ENCODE measurements at regions not wholly inside any gene's neighbourhood (a gene's known extent, or its start where the extent isn't known, plus 50 kb on each side); places are given as distances from the start of the nearest gene placed in this dataset.

- Histone ChIP-seq H3K4me3 (replicated peaks in 1 of 3) (no peak overlapping the region), H3K27ac (no peak overlapping the region), H3K4me1 (peaks cover 5 to 17% of the 10 kb centered on the region in 2 donors), H3K36me3 (no peaks in the 10 kb centered on the region), H3K9me3 (no peaks in the 10 kb centered on the region), H3K27me3 (no peaks in the 10 kb centered on the region)
- 87 to 91% methylated on average over 3 of the region's 3 CpGs for WGBS, 2 donors
- no peak for DNase-seq
- intact Hi-C loops (cut with DNase I) = no loop called here
- TF ChIP-seq CTCF (IDR thresholded peaks at IDR 0.05) (no peak), POLR2A (IDR thresholded peaks at IDR 0.05) (no peak)
Observed at GRCh38 chr1:230506451-230506850, 80.3 kb upstream of the PGBD5 start.

- Histone ChIP-seq H3K36me3 (no peaks in the 10 kb centered on the region), H3K4me1 (peaks cover 5 to 17% of the 10 kb centered on the region in 2 donors), H3K4me3 (replicated peaks in 1 of 3) (no peak overlapping the region), H3K27ac (no peak overlapping the region), H3K9me3 (no peaks in the 10 kb centered on the region), H3K27me3 (no peaks in the 10 kb centered on the region)
- intact Hi-C loops (cut with DNase I) = no loop called here
- WGBS, 2 donors = 83 to 87% methylated on average over 6 of the region's 6 CpGs
- no peak for DNase-seq
- TF ChIP-seq CTCF (IDR thresholded peaks at IDR 0.05) = no peak
Observed at GRCh38 chr1:230504310-230504709, 78.2 kb upstream of the PGBD5 start.

GRCh38 chr1:230503726-230504125, 77.6 kb upstream of the PGBD5 start:
- intact Hi-C loops (cut with DNase I) = no loop called here
- Histone ChIP-seq H3K9me3 (no peaks in the 10 kb centered on the region), H3K4me1 (peaks cover 5 to 17% of the 10 kb centered on the region in 2 donors), H3K27ac (no peak overlapping the region), H3K4me3 (replicated peaks in 1 of 3) (no peak overlapping the region), H3K27me3 (no peaks in the 10 kb centered on the region), H3K36me3 (no peaks in the 10 kb centered on the region)
- 76 to 83% methylated on average over 1 of the region's 1 CpG for WGBS, 2 donors
- no peak for DNase-seq
- no peak for TF ChIP-seq CTCF (IDR thresholded peaks at IDR 0.05)
- no peak for TF ChIP-seq POLR2A (IDR thresholded peaks at IDR 0.05)

GRCh38 chr1:230502996-230503395, 76.9 kb upstream of the PGBD5 start:
- WGBS, 2 donors = 86 to 94% methylated on average over 2 of the region's 2 CpGs
- intact Hi-C loops (cut with DNase I) = no loop called here
- Histone ChIP-seq H3K27ac (no peak overlapping the region), H3K36me3 (no peaks in the 10 kb centered on the region), H3K9me3 (no peaks in the 10 kb centered on the region), H3K27me3 (no peaks in the 10 kb centered on the region), H3K4me1 (peaks cover 5 to 14% of the 10 kb centered on the region in 2 donors), H3K4me3 (replicated peaks in 1 of 3) (no peak overlapping the region)
- no peak for DNase-seq
- TF ChIP-seq POLR2A (IDR thresholded peaks at IDR 0.05) = no peak
- no peak for TF ChIP-seq CTCF (IDR thresholded peaks at IDR 0.05)

- no peak overlapping the region for H3K27ac ChIP-seq
- no peaks in the 10 kb centered on the region for H3K27me3 ChIP-seq
- intact Hi-C loops (cut with DNase I) = no loop called here
- WGBS, 2 donors = 82 to 86% methylated on average over 4 of the region's 4 CpGs
- H3K9me3 ChIP-seq = no peaks in the 10 kb centered on the region
- H3K4me1 ChIP-seq = peaks cover 5 to 8% of the 10 kb centered on the region in 2 donors
- DNase-seq = no peak
- H3K4me3 ChIP-seq (replicated peaks in 1 of 3) = no peak overlapping the region
- H3K36me3 ChIP-seq = no peaks in the 10 kb centered on the region
- TF ChIP-seq POLR2A (IDR thresholded peaks at IDR 0.05) (no peak), CTCF (IDR thresholded peaks at IDR 0.05) (no peak)
Observed at GRCh38 chr1:230502306-230502705, 76.2 kb upstream of the PGBD5 start.
